ENCODE measurements at regions not wholly inside any gene's neighbourhood (a gene's known extent, or its start where the extent isn't known, plus 50 kb on each side); places are given as distances from the start of the nearest gene placed in this dataset.

GRCh38 chr11:16613512-16614381 lies 124.7 kb upstream of the C11orf58 start (continued):
- peak; percentile 43; the same call in 1 of the 2 replicates for TF ChIP-seq ZFP91 (CRISPR knock-in tag; IDR thresholded peaks at IDR 0.05; ENCODE audit: borderline replicate concordance)
- TF ChIP-seq KMT2B (CRISPR knock-in tag; IDR thresholded peaks at IDR 0.05) = no peak
- TF ChIP-seq IKZF5 (CRISPR knock-in tag; IDR thresholded peaks at IDR 0.05) = peak; percentile 35; the same call in 1 of the 2 replicates
- TF ChIP-seq ZNF251 (CRISPR knock-in tag; IDR thresholded peaks at IDR 0.05) = no peak
- TF ChIP-seq ZNF414 (CRISPR knock-in tag; IDR thresholded peaks at IDR 0.05) = 0 out of 2 replicates have a peak, but pooled peaks have one; percentile 46
- TF ChIP-seq XRCC5 (optimal IDR thresholded peaks at IDR 0.05; ENCODE audit: low read length) = peak; percentile 59
- no peak for TF ChIP-seq MTF1 (CRISPR knock-in tag; IDR thresholded peaks at IDR 0.05)
- no peak for TF ChIP-seq HOXA5 (CRISPR knock-in tag; IDR thresholded peaks at IDR 0.05)
- TF ChIP-seq TFDP1 (CRISPR knock-in tag; IDR thresholded peaks at IDR 0.05; ENCODE audit: borderline replicate concordance) = no peak
- no peak for TF ChIP-seq ZBTB26 (CRISPR knock-in tag; IDR thresholded peaks at IDR 0.05; ENCODE audit: borderline replicate concordance)
- peak; percentile 28 for TF ChIP-seq ZNF407 (CRISPR knock-in tag; IDR thresholded peaks at IDR 0.05; ENCODE audit: not compliant biosample characterization)
- no peak for TF ChIP-seq ZNF180 (CRISPR knock-in tag; IDR thresholded peaks at IDR 0.05; ENCODE audit: borderline replicate concordance, low read depth)
- TF ChIP-seq KLF16 (CRISPR knock-in tag; IDR thresholded peaks at IDR 0.05) = no peak
